Uterus (tissue), 2 donors: ENCODE measurements at regions not wholly inside any gene's neighbourhood (a gene's known extent, or its start where the extent isn't known, plus 50 kb on each side); places are given as distances from the start of the nearest gene placed in this dataset.
"Not testable (repeated sequence)": the region's sequence is repeated elsewhere in the genome, so short reads cannot be mapped to it uniquely, and the experiment has no call there.

Experiments
- POLR2A ChIP-seq, 2 donors: fragments of 450-650 bp; IDR thresholded peaks; one replicate each; pipeline ENCODE4 v1.6.1; 2016; ENCODE audit warnings: antibody characterized with exemption in 2 of 2, mild to moderate bottlenecking in 1 of 2, moderate library complexity in 1 of 2
- TF ChIP-seq, protein P1 (sequence below), 4 experiments: fragments of 200-600 bp in 2 of 4; fragments of 450-650 bp in 2 of 4; sonication (generic) in 2 of 4; IDR thresholded peaks; one replicate each; pipeline ENCODE4 v1.5.1; 2016 to 2019; ENCODE audit warnings: antibody characterized with exemption in 4 of 4, mild to moderate bottlenecking in 2 of 4, moderate library complexity in 1 of 4

GRCh38 chr3:124066543-124066942 is 74.6 kb upstream of the ROPN1 start:
- TF ChIP-seq, protein P1, sequence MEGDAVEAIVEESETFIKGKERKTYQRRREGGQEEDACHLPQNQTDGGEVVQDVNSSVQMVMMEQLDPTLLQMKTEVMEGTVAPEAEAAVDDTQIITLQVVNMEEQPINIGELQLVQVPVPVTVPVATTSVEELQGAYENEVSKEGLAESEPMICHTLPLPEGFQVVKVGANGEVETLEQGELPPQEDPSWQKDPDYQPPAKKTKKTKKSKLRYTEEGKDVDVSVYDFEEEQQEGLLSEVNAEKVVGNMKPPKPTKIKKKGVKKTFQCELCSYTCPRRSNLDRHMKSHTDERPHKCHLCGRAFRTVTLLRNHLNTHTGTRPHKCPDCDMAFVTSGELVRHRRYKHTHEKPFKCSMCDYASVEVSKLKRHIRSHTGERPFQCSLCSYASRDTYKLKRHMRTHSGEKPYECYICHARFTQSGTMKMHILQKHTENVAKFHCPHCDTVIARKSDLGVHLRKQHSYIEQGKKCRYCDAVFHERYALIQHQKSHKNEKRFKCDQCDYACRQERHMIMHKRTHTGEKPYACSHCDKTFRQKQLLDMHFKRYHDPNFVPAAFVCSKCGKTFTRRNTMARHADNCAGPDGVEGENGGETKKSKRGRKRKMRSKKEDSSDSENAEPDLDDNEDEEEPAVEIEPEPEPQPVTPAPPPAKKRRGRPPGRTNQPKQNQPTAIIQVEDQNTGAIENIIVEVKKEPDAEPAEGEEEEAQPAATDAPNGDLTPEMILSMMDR (IDR thresholded peaks at IDR 0.05), result not testable (repeated sequence)
- not testable (repeated sequence) for TF ChIP-seq POLR2A (IDR thresholded peaks at IDR 0.05)
